Kidney (tissue), 13 donors: ENCODE measurements at regions not wholly inside any gene's neighbourhood (a gene's known extent, or its start where the extent isn't known, plus 50 kb on each side); places are given as distances from the start of the nearest gene placed in this dataset.
"Not testable (repeated sequence)": the region's sequence is repeated elsewhere in the genome, so short reads cannot be mapped to it uniquely, and the experiment has no call there.

ENCODE experiments used
- DNase-seq, 5 donors: peaks; one replicate each; pipeline ENCODE4 v3.0.0-alpha.2; 2013 to 2020
- FAIRE-seq: peaks from 2 replicates; lab custom pipeline; 2012; peaks lifted over from hg19 to GRCh38; lab: Jason Lieb, UNC
- H3K27ac ChIP-seq, 2 donors: one replicate each; pipeline ENCODE4 v1.7.0; 2013; ENCODE audit warnings: low read depth in 2 of 2, low read length in 2 of 2, inconsistent platforms in 1 of 2
- H3K27me3 ChIP-seq: one replicate; pipeline ENCODE4 v1.7.1; 2013; ENCODE audit warnings: low read length, inconsistent platforms; ENCODE audit not compliant: control insufficient read depth, insufficient read depth
- H3K36me3 ChIP-seq, 3 donors: one replicate each; pipeline versions ENCODE4 v1.7.0 to v1.7.1; 2013; ENCODE audit warnings: low read length in 3 of 3, control low read depth in 1 of 3, inconsistent platforms in 1 of 3; ENCODE audit not compliant: insufficient read depth in 3 of 3, control insufficient read depth in 2 of 3
- H3K4me1 ChIP-seq, 3 donors: one replicate each; pipeline versions ENCODE4 v1.7.0 to v1.7.1; 2013; ENCODE audit warnings: low read length in 3 of 3, inconsistent platforms in 1 of 3, low read depth in 1 of 3; ENCODE audit not compliant: control insufficient read depth in 2 of 3, insufficient read depth in 2 of 3
- H3K4me3 ChIP-seq, 3 donors: one replicate each; pipeline versions ENCODE4 v1.7.0 to v1.8.1; 2013; ENCODE audit warnings: low read length in 3 of 3, control low read depth in 1 of 3, inconsistent platforms in 1 of 3
- H3K9ac ChIP-seq, 3 donors: one replicate each; pipeline versions ENCODE4 v1.7.0 to v1.7.1; 2013; ENCODE audit warnings: low read length in 3 of 3, control low read depth in 1 of 3, inconsistent platforms in 1 of 3
- H3K9me3 ChIP-seq, 3 donors: one replicate each; pipeline versions ENCODE4 v1.7.0 to v1.7.1; 2013; ENCODE audit warnings: low read length in 3 of 3, control low read depth in 1 of 3, inconsistent platforms in 1 of 3; ENCODE audit not compliant: control insufficient read depth in 2 of 3, insufficient read depth in 1 of 3
- intact Hi-C: fragments of 100-400 bp; cut with DNase I; formaldehyde crosslinking; loops from one replicate; pipeline ENCODE4 v1.11.1; 2022
- TF ChIP-seq, protein P1 (sequence below): IDR thresholded peaks from 3 replicates; pipeline ENCODE4 v1.5.1; 2012; ENCODE audit warnings: mild to moderate bottlenecking, moderate library complexity, borderline replicate concordance; ENCODE audit not compliant: insufficient read depth; ENCODE audit errors: extremely low read depth
- donor health status: control.
- donor health status: control.
- donor health status: control.
- donor health status: control.
- donor health status: control.
- donor health status: DM: yes; HTN: yes; CAD: no.
- donor health status: Normal renal cell carcinoma (clear cell type).

GRCh38 chr7:123271856-123272255 lies 72.1 kb upstream of the SLC13A1 start:
- DNase-seq (no peak), FAIRE-seq (no peak)
- intact Hi-C loops = no loop called here
- H3K4me3 ChIP-seq = no peak overlapping the region
- no peaks in the 10 kb centered on the region for H3K27me3 ChIP-seq
- H3K36me3 ChIP-seq = no peaks in the 10 kb centered on the region
- TF ChIP-seq, protein P1, sequence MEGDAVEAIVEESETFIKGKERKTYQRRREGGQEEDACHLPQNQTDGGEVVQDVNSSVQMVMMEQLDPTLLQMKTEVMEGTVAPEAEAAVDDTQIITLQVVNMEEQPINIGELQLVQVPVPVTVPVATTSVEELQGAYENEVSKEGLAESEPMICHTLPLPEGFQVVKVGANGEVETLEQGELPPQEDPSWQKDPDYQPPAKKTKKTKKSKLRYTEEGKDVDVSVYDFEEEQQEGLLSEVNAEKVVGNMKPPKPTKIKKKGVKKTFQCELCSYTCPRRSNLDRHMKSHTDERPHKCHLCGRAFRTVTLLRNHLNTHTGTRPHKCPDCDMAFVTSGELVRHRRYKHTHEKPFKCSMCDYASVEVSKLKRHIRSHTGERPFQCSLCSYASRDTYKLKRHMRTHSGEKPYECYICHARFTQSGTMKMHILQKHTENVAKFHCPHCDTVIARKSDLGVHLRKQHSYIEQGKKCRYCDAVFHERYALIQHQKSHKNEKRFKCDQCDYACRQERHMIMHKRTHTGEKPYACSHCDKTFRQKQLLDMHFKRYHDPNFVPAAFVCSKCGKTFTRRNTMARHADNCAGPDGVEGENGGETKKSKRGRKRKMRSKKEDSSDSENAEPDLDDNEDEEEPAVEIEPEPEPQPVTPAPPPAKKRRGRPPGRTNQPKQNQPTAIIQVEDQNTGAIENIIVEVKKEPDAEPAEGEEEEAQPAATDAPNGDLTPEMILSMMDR = no peak
- H3K27ac ChIP-seq = no peak overlapping the region
- H3K4me1 ChIP-seq = no peaks in the 10 kb centered on the region
- no peak overlapping the region for H3K9ac ChIP-seq
- H3K9me3 ChIP-seq = no peaks in the 10 kb centered on the region

GRCh38 chr7:123271231-123271630 lies 71.5 kb upstream of the SLC13A1 start:
- intact Hi-C loops = no loop called here
- Histone ChIP-seq H3K9ac (no peak overlapping the region), H3K27me3 (no peaks in the 10 kb centered on the region), H3K27ac (no peak overlapping the region), H3K4me3 (no peak overlapping the region), H3K4me1 (no peaks in the 10 kb centered on the region), H3K36me3 (no peaks in the 10 kb centered on the region), H3K9me3 (no peaks in the 10 kb centered on the region)
- TF ChIP-seq, protein P1 = no peak
- no peak for FAIRE-seq
- DNase-seq = no peak

DNA sequence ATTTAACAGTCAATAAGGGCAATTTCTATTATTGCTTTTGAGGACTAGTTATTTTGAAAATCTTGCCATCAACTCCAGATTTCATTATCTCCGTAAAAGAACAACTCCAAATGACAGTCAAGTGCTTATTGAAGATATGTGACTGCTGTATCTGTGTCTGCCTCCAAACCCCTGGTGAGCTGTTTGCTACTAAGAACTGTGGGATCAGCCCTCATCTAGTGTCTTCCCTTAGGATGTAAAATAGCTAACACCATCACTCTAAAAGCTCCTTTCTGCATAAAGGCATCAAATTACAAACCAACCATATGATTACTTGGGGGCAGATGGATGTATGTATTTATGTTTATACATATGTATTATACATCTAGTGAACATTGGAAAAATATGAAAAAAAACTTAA lies 70.8 kb upstream of the SLC13A1 start:
- Histone ChIP-seq H3K4me3 (no peak overlapping the region), H3K27ac (no peak overlapping the region), H3K9ac (no peak overlapping the region), H3K27me3 (no peaks in the 10 kb centered on the region), H3K9me3 (no peaks in the 10 kb centered on the region), H3K4me1 (no peaks in the 10 kb centered on the region), H3K36me3 (no peaks in the 10 kb centered on the region)
- intact Hi-C loops = no loop called here
- no peak for DNase-seq
- no peak for FAIRE-seq
- TF ChIP-seq, protein P1 = no peak

DNA sequence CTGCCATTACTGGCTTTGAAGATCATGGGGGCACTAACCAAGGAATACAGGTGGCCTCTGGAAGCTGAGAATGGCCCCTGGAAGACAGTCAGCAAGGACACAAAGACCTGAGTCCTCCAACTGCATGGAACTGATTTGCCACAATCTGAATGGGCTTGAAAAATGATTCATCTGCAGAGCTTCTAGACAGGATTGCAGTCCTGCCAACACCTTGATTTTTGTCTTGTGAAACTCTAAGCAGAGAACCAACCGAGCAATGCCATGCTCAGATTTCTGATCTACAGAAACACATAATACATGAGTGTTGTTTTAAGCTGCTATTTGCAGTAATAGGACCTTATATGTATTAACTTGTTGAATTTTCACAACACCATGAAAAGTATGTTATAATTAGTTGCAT lies 66.1 kb upstream of the SLC13A1 start:
- intact Hi-C loops = no loop called here
- Histone ChIP-seq H3K9ac (no peak overlapping the region), H3K4me1 (peaks cover 0 to under 1% (median 0%) of the 10 kb centered on the region in 3 donors), H3K9me3 (no peaks in the 10 kb centered on the region), H3K27ac (no peak overlapping the region), H3K27me3 (no peaks in the 10 kb centered on the region), H3K36me3 (no peaks in the 10 kb centered on the region), H3K4me3 (no peak overlapping the region)
- FAIRE-seq (no peak), DNase-seq (no peak)
- TF ChIP-seq, protein P1 = no peak

- H3K27me3 ChIP-seq, H3K9me3 ChIP-seq, intact Hi-C loops, H3K9ac ChIP-seq, FAIRE-seq, H3K36me3 ChIP-seq, H3K27ac ChIP-seq, DNase-seq, H3K4me3 ChIP-seq, H3K4me1 ChIP-seq: not testable (repeated sequence)
These were observed 65.1 kb upstream of the SLC13A1 start for GRCh38 chr7:123264820-123265219.
